GM19240 (cell line): ENCODE measurements at regions not wholly inside any gene's neighbourhood (a gene's known extent, or its start where the extent isn't known, plus 50 kb on each side); places are given as distances from the start of the nearest gene placed in this dataset.

ENCODE experiments used
- DNase-seq: peaks from one replicate; pipeline ENCODE4 v3.0.0; 2011; ENCODE audit warnings: low spot score; ENCODE audit not compliant: insufficient read length

DNA sequence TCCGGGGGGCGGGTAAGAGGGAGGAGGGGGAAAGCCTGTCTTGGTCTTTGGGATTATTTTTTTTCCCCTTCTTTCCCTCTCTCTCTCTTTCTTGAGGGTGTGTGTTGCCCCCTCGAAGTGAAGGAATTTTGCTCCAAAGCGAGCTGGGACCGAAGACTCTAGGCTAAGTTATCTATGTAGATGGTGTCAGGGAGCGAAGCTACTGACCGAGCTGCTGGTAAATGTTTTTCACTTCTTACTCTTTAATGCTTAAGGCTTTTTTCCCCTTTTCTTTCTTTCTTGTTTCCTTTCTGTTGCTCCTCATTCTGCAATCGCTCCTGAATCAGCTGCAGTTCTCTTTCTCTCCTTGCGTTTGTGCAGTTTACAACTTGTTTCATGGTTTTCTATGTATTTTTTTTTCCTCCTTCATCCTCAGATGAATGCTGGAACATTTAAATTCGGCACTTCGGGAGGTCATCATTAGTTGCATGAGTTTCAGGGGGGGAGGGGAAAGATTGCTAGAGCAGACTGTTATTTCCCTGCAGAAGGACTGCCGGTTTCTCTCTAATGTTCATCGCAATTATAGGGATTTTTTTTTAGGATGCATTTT is 1312.0 kb upstream of the WWC1 start:
- no peak for DNase-seq

DNA sequence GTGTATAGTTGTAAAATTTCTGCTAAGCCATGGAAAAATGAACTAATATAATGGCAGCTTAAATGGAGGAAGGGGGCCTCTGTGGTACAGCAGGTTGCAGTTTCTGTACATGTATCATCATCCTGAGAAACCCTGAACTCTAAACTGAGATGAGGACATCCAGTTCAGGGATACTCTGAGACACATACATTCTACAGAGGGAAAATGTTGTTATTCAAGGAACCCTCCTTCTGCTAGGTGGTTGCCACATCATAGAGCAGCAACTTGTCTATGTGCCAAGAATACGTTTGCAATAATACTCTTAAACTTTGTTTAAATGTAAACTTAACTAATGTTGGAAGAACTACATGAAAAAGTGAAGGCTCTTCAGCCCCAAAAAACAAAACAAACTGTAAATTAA is 1310.8 kb upstream of the WWC1 start:
- no peak for DNase-seq

DNA sequence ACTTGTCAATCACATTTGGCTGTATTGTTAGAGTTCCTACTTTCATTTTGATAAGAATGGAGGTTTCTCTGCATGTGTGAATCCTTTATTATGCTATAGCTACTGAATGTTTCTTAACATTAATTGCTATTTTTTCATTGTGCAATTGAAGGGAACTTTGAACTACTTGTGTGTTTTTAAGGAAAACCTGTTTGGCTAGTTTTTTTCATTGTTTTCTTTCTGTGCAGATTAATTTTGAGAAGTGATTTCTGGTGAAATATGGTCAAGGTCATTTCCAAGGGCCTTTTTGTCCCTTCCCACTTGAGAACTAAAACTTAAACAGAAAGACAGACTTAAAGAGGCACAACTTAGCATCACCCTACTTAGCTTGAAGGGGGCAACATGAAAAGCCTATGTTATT is 1309.2 kb upstream of the WWC1 start:
- DNase-seq, result no peak

DNA sequence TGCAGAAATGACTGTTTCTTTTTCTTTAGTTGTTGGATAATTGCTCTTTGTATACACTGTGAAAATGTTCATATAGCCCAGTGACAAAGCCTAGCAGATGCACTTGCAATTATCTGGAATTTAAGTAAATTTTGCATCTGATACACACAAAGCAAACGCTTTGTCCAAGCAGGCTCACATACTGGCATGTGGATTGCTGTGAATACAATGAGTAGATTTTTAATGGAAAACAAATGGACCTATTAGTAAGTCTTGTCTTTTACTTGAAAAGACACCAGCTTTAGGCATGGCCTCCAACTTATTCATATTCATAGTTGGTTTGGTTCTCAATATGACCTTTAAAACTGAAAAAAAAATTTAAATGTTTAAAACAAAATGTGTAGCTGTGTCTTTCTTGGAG is 1299.8 kb upstream of the WWC1 start:
- no peak for DNase-seq

GRCh38 chr5:166992108-166992507 is 1299.3 kb upstream of the WWC1 start:
- no peak for DNase-seq

GRCh38 chr5:166992874-166993722 is 1298.3 kb upstream of the WWC1 start:
- DNase-seq, result no peak

- no peak for DNase-seq
These were observed 1297.2 kb upstream of the WWC1 start for GRCh38 chr5:166994226-166994625.

GRCh38 chr5:167001246-167001645 is 1290.2 kb upstream of the WWC1 start:
- no peak for DNase-seq

GRCh38 chr5:167008705-167009104 is 1282.7 kb upstream of the WWC1 start:
- DNase-seq, result no peak

DNA sequence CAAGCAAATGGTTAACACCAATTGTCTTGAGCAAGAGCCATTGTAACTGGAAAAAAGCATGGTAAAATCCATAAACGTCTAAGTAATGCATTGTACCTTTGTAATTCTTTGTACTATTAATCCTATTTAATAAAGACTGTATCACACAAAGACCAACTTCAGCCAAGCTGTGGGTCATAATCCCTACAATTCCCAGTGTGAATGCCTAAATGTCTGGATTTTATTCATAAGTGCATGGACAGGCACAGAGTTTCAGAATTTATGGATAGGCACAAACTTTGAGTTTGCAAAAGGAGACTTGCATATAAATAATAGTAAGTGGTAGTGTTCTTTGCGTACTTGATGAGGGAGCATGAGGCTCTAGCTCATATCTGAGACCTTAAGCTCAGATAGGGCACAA is 1280.2 kb upstream of the WWC1 start:
- no peak for DNase-seq

DNA sequence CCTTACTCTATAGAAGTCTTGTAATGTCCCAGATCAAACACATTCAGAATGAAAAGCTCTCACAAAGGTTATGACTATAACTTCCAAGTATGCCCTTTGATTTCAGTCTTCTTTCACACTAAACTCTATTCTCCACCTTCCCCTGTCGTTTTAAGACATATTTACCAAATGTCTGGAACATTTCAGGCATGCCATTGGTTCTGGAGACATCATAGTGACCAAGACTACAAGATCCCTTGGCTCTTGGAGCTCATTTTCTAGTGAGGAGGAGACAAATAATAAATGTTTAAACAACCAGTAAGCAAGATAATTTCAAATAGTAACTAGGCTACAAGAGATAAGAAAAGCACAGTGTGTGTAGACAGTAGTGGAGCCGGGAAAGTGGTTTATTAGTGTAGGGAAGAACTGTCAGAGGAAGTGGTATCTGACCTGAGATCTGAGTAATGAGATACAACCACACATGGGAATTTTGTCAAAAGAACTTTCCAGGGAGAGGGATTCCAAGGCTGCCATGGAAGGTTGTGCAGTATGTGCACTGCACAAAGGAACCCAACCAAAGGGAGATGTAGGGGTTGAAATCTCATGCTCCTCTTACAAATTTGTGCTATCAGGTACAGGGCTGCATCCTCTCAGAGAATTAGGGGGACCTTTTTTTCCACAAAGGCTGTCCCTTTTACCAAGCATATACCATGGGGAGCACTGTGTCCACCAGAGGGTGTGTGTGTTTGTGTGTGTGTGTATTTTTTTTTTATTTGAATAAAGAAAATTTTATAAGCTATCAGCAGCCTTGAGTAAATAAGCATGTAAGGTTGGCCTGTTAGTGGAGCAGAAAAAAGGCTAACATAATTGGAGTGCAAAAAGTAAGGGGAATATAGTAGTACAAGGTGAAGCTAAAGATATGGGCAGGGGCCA is 1279.1 kb upstream of the WWC1 start:
- no peak for DNase-seq

GRCh38 chr5:167014401-167015056 is 1276.9 kb upstream of the WWC1 start:
- no peak for DNase-seq

- no peak for DNase-seq
These were observed 1271.0 kb upstream of the WWC1 start for GRCh38 chr5:167020418-167020817.

DNA sequence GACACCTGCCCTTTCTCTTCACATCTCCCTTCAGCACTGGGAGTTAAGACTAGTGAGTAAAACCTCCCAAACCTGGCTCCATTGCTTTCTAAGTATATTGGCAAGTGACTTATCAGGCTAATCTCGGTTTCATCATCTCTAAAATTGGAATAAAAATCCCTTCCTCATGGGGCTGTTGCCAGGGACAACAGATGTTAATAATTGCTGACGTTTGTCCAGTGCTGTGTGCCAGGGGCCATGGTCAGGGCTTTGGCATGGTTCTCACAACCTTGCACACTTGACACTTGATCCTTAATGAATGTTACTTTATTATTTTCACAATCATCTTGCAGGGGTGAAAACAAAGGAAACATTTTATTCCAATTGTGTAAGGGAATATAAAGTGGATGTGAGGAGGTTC is 1262.0 kb upstream of the WWC1 start:
- no peak for DNase-seq

- DNase-seq, result no peak
These were observed 1260.8 kb upstream of the WWC1 start for GRCh38 chr5:167030500-167031120.

DNA sequence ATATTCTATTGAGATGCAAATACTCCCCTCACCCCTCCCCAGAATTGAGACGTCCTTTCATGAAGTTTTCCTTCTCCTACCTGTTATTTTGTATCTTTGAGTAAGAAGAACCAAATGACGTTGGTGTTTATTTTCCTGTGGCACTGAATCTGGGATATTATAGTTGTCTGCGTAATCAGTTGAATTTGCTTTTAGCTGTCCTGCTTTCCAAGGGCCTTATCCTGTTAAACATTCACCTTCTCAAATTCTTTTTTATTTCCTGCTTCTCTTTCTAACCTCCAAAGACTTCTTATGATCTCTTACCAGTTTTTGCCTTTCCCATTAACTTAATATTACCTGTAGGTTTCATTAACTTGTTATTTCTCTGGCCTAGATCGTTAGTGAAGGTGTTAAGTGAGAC is 1254.9 kb upstream of the WWC1 start:
- no peak for DNase-seq

DNA sequence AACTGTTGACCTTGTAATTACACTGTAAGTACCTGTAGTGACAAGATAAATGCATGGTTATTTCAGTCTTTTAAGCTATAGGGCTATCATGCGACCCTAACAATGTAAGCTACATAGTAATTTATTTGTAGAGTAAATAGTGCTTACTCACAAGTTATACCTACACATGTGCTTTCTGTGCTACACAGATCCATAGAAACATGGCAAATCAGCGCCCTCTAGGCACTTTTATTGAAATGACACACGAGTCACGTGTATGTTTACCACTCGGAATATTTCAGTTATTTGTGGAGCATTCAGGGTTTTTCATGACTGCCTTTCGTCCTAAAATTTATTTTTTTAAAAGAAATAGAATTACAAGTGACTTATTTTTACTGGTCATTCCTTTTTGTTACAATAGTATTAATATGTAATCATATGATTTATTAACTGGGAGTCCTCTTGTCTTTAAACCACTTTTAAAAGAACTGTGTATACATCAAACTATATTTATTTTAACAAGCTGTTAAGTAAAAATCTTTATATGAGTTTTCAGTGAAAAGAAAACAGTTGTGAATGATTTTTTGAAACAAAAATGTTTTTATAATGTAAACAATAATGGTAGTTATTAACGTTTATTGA is 1242.3 kb upstream of the WWC1 start:
- DNase-seq, result no peak

GRCh38 chr5:167049771-167050567 is 1241.5 kb upstream of the WWC1 start:
- DNase-seq, result no peak

GRCh38 chr5:167050568-167051401 is 1240.7 kb upstream of the WWC1 start:
- no peak for DNase-seq
